Caco-2 (cell line): ENCODE measurements at regions not wholly inside any gene's neighbourhood (a gene's known extent, or its start where the extent isn't known, plus 50 kb on each side); places are given as distances from the start of the nearest gene placed in this dataset.

Experiments
- BruUV-seq: library from RNA; stranded (reverse); fragments of 400-500 nt; replicated peaks from 2 replicates; lab custom pipeline; 2021; lab: Mats Ljungman, UMichigan
- CTCF ChIA-PET: fragments of 300-600 bp; sonication (Branson Sonifier 250); formaldehyde crosslinking; loops from one replicate; lab custom pipeline; 2022; ENCODE audit warnings: antibody characterized with exemption; lab: Charles Lee
- POLR2A ChIA-PET: fragments of 300-600 bp; sonication (Branson Sonifier 250); formaldehyde crosslinking; loops from one replicate; lab custom pipeline; 2022; ENCODE audit warnings: antibody characterized with exemption; lab: Charles Lee
- DNase-seq, 2 experiments: peaks; one replicate each; pipeline versions ENCODE4 v3.0.0 to v3.0.0-alpha.2; 2020 to 2022
- H3K27me3 ChIP-seq: replicated peaks from 2 replicates; pipeline ENCODE4 v1.6.0; 2011; ENCODE audit warnings: low read length; ENCODE audit not compliant: control insufficient read depth, insufficient read depth
- H3K36me3 ChIP-seq: 2 replicates; pipeline ENCODE4 v1.5.1; 2011; ENCODE audit warnings: low read length; ENCODE audit not compliant: control insufficient read depth, insufficient read depth
- H3K4me1 ChIP-seq: fragments of 250-450 bp; sonication (Bioruptor Pico); 2 replicates; pipeline ENCODE4 v1.5.1; 2020; ENCODE audit warnings: mild to moderate bottlenecking
- H3K4me3 ChIP-seq: 2 replicates; pipeline ENCODE4 v1.5.1; 2011; ENCODE audit warnings: low read depth, mild to moderate bottlenecking, control low read depth, low read length
- H3K9me3 ChIP-seq: fragments of 250-450 bp; sonication (Bioruptor Pico); 2 replicates; pipeline ENCODE4 v1.5.1; 2020; ENCODE audit warnings: mild to moderate bottlenecking, moderate library complexity
- H3K27ac Mint-ChIP-seq: one replicate; pipeline ENCODE4 v1.8.0; 2022; ENCODE audit warnings: mixed read lengths; ENCODE audit not compliant: unreplicated experiment
- H3K27me3 Mint-ChIP-seq: one replicate; pipeline ENCODE4 v1.8.0; 2022; ENCODE audit warnings: mixed read lengths; ENCODE audit not compliant: insufficient read depth, unreplicated experiment
- H3K36me3 Mint-ChIP-seq: one replicate; pipeline ENCODE4 v1.8.0; 2022; ENCODE audit warnings: mild to moderate bottlenecking, mixed read lengths; ENCODE audit not compliant: insufficient read depth, unreplicated experiment
- H3K4me1 Mint-ChIP-seq: one replicate; pipeline ENCODE4 v1.8.0; 2022; ENCODE audit warnings: low read depth, mixed read lengths; ENCODE audit not compliant: unreplicated experiment
- H3K4me3 Mint-ChIP-seq: one replicate; pipeline ENCODE4 v1.8.0; 2022; ENCODE audit warnings: mild to moderate bottlenecking, moderate library complexity, mixed read lengths; ENCODE audit not compliant: unreplicated experiment
- H3K9me3 Mint-ChIP-seq: one replicate; pipeline ENCODE4 v1.8.0; 2022; ENCODE audit warnings: mixed read lengths; ENCODE audit not compliant: unreplicated experiment
- intact Hi-C: fragments of 100-400 bp; cut with micrococcal nuclease; formaldehyde crosslinking; loops from one replicate; pipeline ENCODE4 v1.10.0; 2022; ENCODE audit not compliant: unreplicated experiment
- TF ChIP-seq, protein P1 (sequence below), 2 experiments: fragments of 200-600 bp in 1 of 2; IDR thresholded peaks; 1 replicate in 1 of 2; 2 replicates in 1 of 2; pipeline versions ENCODE4 v1.5.1 to v1.8.0; 2011 to 2022; ENCODE audit warnings: antibody characterized with exemption in 1 of 2, control low read depth in 1 of 2, inconsistent platforms in 1 of 2, low read depth in 1 of 2, low read length in 1 of 2, mild to moderate bottlenecking in 1 of 2, moderate library complexity in 1 of 2; ENCODE audit not compliant: insufficient read depth in 1 of 2, severe bottlenecking in 1 of 2, unreplicated experiment in 1 of 2

DNA sequence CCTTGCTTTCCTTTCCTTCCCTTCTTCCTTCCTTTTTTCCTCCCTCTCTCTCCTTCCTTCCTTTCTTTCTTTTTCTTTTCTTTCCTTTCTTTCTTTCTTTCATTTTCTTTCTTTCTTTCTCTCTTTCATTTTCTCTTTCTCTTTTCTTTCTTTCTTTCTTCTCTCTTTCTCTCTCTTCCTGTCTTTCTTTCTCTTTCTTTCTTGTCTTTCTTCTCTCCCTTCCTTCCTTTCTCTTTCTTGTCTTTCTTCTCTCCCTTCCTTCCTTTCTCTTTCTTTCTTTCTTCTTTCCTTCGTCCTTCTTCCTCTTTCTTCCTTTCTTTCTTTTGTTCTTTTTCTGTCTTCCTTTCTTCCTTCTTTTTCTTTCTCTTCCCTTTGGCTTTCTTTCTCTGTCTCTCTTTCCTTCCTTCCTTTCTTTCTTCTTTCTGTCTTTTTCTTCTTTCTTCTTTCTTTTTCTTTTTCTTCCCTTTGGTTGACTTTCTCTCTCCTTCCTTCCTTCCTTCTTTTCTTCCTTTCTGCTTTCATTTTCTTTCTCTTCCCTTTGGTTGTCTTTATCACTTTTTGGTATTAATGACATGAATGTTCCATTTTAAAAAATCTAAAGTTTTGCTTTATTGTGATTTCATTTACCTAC is 496.4 kb upstream of the CBLB start:
- Mint-ChIP-seq H3K27ac (no peak overlapping the region), H3K9me3 (no peaks in the 10 kb centered on the region)

DNA sequence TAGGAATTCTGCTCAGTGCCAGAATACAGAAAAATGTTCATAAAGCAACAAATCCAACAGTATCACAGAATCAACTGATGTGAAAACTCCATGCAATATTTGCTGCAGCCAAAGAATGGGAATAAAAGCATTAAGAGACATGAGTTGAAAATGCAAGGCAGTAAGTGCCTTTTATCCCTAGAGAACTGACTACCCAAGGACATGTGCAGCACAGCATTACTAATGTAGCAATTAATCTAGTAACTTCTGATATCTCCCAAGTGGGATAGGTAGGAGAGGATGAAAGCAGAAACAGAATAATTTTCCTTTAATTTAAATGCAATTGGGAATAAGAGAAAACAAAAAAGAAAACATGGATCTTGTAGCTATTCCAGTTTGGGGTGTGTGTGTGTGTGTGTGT is 497.5 kb upstream of the CBLB start:
- no peaks in the 10 kb centered on the region for H3K36me3 Mint-ChIP-seq
- ChIA-PET CTCF (no interaction called here), POLR2A (no interaction called here)
- Histone ChIP-seq H3K36me3 (no peaks in the 10 kb centered on the region), H3K4me3 (no peak overlapping the region), H3K27me3 (no peaks in the 10 kb centered on the region), H3K4me1 (no peaks in the 10 kb centered on the region), H3K9me3 (no peaks in the 10 kb centered on the region)
- TF ChIP-seq, protein P1, sequence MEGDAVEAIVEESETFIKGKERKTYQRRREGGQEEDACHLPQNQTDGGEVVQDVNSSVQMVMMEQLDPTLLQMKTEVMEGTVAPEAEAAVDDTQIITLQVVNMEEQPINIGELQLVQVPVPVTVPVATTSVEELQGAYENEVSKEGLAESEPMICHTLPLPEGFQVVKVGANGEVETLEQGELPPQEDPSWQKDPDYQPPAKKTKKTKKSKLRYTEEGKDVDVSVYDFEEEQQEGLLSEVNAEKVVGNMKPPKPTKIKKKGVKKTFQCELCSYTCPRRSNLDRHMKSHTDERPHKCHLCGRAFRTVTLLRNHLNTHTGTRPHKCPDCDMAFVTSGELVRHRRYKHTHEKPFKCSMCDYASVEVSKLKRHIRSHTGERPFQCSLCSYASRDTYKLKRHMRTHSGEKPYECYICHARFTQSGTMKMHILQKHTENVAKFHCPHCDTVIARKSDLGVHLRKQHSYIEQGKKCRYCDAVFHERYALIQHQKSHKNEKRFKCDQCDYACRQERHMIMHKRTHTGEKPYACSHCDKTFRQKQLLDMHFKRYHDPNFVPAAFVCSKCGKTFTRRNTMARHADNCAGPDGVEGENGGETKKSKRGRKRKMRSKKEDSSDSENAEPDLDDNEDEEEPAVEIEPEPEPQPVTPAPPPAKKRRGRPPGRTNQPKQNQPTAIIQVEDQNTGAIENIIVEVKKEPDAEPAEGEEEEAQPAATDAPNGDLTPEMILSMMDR (IDR thresholded peaks at IDR 0.05; ENCODE audit: insufficient read depth in 1 of 2, low read depth in 1 of 2, low read length in 1 of 2, severe bottlenecking in 1 of 2, unreplicated experiment in 1 of 2) = no peak
- H3K27me3 Mint-ChIP-seq = peaks cover 3% of the 10 kb centered on the region
- no peaks in the 10 kb centered on the region for H3K4me1 Mint-ChIP-seq
- H3K9me3 Mint-ChIP-seq = no peaks in the 10 kb centered on the region
- H3K27ac Mint-ChIP-seq = no peak overlapping the region
- intact Hi-C loops = no loop called here
- no peak overlapping the region for H3K4me3 Mint-ChIP-seq
- BruUV-seq = no TSS peak
- DNase-seq = no peak

More for the DNA sequence above, 496.4 kb upstream of the CBLB start:
- H3K27me3 Mint-ChIP-seq = peaks cover 3% of the 10 kb centered on the region
- CTCF ChIA-PET = no interaction called here
- H3K36me3 ChIP-seq = no peaks in the 10 kb centered on the region
- TF ChIP-seq, protein P1 (IDR thresholded peaks at IDR 0.05; ENCODE audit: insufficient read depth in 1 of 2, low read depth in 1 of 2, low read length in 1 of 2, severe bottlenecking in 1 of 2, unreplicated experiment in 1 of 2) = no peak
- DNase-seq = no peak
- no peak overlapping the region for H3K4me3 Mint-ChIP-seq
- intact Hi-C loops = no loop called here
- H3K4me1 ChIP-seq = no peaks in the 10 kb centered on the region
- H3K27me3 ChIP-seq = no peaks in the 10 kb centered on the region
- no peaks in the 10 kb centered on the region for H3K4me1 Mint-ChIP-seq
- H3K9me3 ChIP-seq = no peaks in the 10 kb centered on the region
- H3K36me3 Mint-ChIP-seq = no peaks in the 10 kb centered on the region
- no TSS peak for BruUV-seq
- POLR2A ChIA-PET = no interaction called here
- H3K4me3 ChIP-seq = no peak overlapping the region

DNA sequence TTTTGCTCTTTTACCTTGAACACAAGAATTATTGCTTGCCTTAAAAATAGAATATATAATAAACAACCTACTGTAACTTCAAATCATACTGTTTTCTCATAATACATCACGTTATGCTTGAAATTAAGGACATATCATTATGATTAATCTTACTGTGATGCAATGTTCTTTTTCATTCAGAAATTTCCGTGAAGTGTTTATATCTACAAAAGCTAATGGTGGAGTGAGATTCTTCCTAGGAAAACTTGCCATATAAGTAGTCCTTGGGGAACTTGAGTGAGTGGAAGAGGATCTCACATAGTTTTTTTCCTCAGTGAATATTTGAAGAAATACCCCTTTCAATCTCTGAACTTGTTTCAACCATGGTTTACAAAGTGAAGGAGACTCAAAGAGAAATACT is 498.7 kb upstream of the CBLB start:
- Histone ChIP-seq H3K27me3 (no peaks in the 10 kb centered on the region), H3K4me1 (no peaks in the 10 kb centered on the region), H3K36me3 (no peaks in the 10 kb centered on the region), H3K9me3 (no peaks in the 10 kb centered on the region), H3K4me3 (no peak overlapping the region)
- Mint-ChIP-seq H3K27me3 (peaks cover 3% of the 10 kb centered on the region), H3K27ac (no peak overlapping the region), H3K9me3 (no peaks in the 10 kb centered on the region), H3K4me3 (no peak overlapping the region), H3K4me1 (no peaks in the 10 kb centered on the region), H3K36me3 (no peaks in the 10 kb centered on the region)
- ChIA-PET CTCF (no interaction called here), POLR2A (no interaction called here)
- TF ChIP-seq, protein P1 (IDR thresholded peaks at IDR 0.05; ENCODE audit: insufficient read depth in 1 of 2, low read depth in 1 of 2, low read length in 1 of 2, severe bottlenecking in 1 of 2, unreplicated experiment in 1 of 2) = no peak
- no TSS peak for BruUV-seq
- intact Hi-C loops = no loop called here
- no peak for DNase-seq
